H1 (cell line): ENCODE measurements at regions not wholly inside any gene's neighbourhood (a gene's known extent, or its start where the extent isn't known, plus 50 kb on each side); places are given as distances from the start of the nearest gene placed in this dataset.

Experiments
- CTCF ChIA-PET: fragments of 300-600 bp; sonication (Branson Sonifier 250); formaldehyde crosslinking; loops from one replicate; lab custom pipeline; 2021; ENCODE audit not compliant: partially characterized antibody; lab: Charles Lee
- POLR2A ChIA-PET: fragments of 300-600 bp; sonication (Branson Sonifier 250); formaldehyde crosslinking; loops from one replicate; lab custom pipeline; 2021; ENCODE audit warnings: inconsistent platforms; ENCODE audit not compliant: partially characterized antibody; lab: Charles Lee
- DNase-seq, 2 experiments: peaks; one replicate each; pipeline versions ENCODE4 v3.0.0 to v3.0.0-alpha.2; 2010 to 2022; ENCODE audit warnings: low spot score in 2 of 2, low read depth in 1 of 2, mixed read lengths in 1 of 2
- FAIRE-seq: peaks from 2 replicates; lab custom pipeline; 2011; peaks lifted over from hg19 to GRCh38; lab: Jason Lieb, UNC
- H2AFZ ChIP-seq: 2 replicates; pipeline ENCODE4 v1.8.1; 2012; ENCODE audit warnings: low read length, inconsistent platforms
- H2AK5ac ChIP-seq: 2 replicates; pipeline ENCODE4 v1.6.1; 2013; ENCODE audit warnings: low read depth, low read length
- H2BK120ac ChIP-seq: replicated peaks from 2 replicates; pipeline ENCODE3; 2013; ENCODE audit warnings: low read depth, low read length, inconsistent platforms
- H2BK12ac ChIP-seq: 2 replicates; pipeline ENCODE4 v1.6.1; 2013; ENCODE audit warnings: low read depth, low read length
- H2BK15ac ChIP-seq: 2 replicates; pipeline ENCODE4 v1.6.1; 2013; ENCODE audit warnings: low read length
- H2BK20ac ChIP-seq: 2 replicates; pipeline ENCODE4 v1.6.1; 2013; ENCODE audit warnings: low read length
- H2BK5ac ChIP-seq: 2 replicates; pipeline ENCODE4 v1.6.1; 2013; ENCODE audit warnings: low read depth, low read length
- H3K14ac ChIP-seq: 2 replicates; pipeline ENCODE4 v1.6.1; 2013; ENCODE audit warnings: inconsistent platforms; ENCODE audit not compliant: insufficient read length
- H3K18ac ChIP-seq: 2 replicates; pipeline ENCODE4 v1.6.1; 2013; ENCODE audit warnings: low read length; ENCODE audit errors: extremely low read depth
- H3K23ac ChIP-seq: 2 replicates; pipeline ENCODE4 v1.6.1; 2013; ENCODE audit warnings: inconsistent platforms; ENCODE audit not compliant: insufficient read length
- H3K23me2 ChIP-seq: 2 replicates; pipeline ENCODE4 v1.6.1; 2013; ENCODE audit warnings: low read depth, low read length
- H3K27ac ChIP-seq: 2 replicates; pipeline ENCODE4 v1.6.1; 2011; ENCODE audit warnings: low read depth, low read length, inconsistent platforms
- H3K27me3 ChIP-seq, 4 experiments: replicated peaks in 1 of 4; 1 replicate in 1 of 4; 2 replicates in 3 of 4; pipeline versions ENCODE4 v1.6.1 to v1.8.1; 2011 to 2013; ENCODE audit warnings: low read length in 3 of 4, mild to moderate bottlenecking in 3 of 4, inconsistent platforms in 2 of 4, mixed read lengths in 2 of 4, moderate library complexity in 1 of 4; ENCODE audit not compliant: control insufficient read depth in 3 of 4, insufficient read depth in 3 of 4; ENCODE audit errors: extremely low read depth in 1 of 4
- H3K36me3 ChIP-seq, 4 experiments: 2 replicates each; pipeline versions ENCODE4 v1.6.1 to v1.8.1; 2011 to 2013; ENCODE audit warnings: mild to moderate bottlenecking in 4 of 4, low read length in 3 of 4, moderate library complexity in 2 of 4, control low read depth in 1 of 4, inconsistent platforms in 1 of 4; ENCODE audit not compliant: insufficient read depth in 4 of 4, control insufficient read depth in 2 of 4
- H3K4ac ChIP-seq: replicated peaks from 2 replicates; pipeline ENCODE3; 2013; ENCODE audit warnings: low read length, low read depth, mixed read lengths, inconsistent platforms; ENCODE audit not compliant: insufficient read length
- H3K4me1 ChIP-seq, 4 experiments: replicated peaks in 1 of 4; 1 replicate in 1 of 4; 2 replicates in 3 of 4; pipeline versions ENCODE4 v1.6.1 to v1.8.1; 2011 to 2013; ENCODE audit warnings: low read length in 3 of 4, inconsistent platforms in 2 of 4, mixed read lengths in 1 of 4; ENCODE audit not compliant: insufficient read depth in 4 of 4, control insufficient read depth in 3 of 4
- H3K4me2 ChIP-seq, 2 experiments: 2 replicates each; pipeline versions ENCODE4 v1.6.1 to v1.8.1; 2011 to 2013; ENCODE audit warnings: low read depth in 2 of 2, low read length in 2 of 2, control low read depth in 1 of 2, inconsistent platforms in 1 of 2, mild to moderate bottlenecking in 1 of 2; ENCODE audit not compliant: insufficient read depth in 1 of 2
- H3K4me3 ChIP-seq, 4 experiments: fragments of 200-600, 300-600 bp in 1 of 4; sonication (generic), shearing (Covaris generic), sonication (Bioruptor Twin) in 1 of 4; 2 replicates each; pipeline versions ENCODE4 v1.5.1 to v1.8.1; 2011 to 2016; ENCODE audit warnings: low read length in 4 of 4, low read depth in 3 of 4, control low read depth in 2 of 4, inconsistent platforms in 2 of 4, mild to moderate bottlenecking in 2 of 4, mixed read lengths in 1 of 4, moderate library complexity in 1 of 4; ENCODE audit not compliant: insufficient read depth in 2 of 4; ENCODE audit errors: extremely low read depth in 1 of 4
- H3K56ac ChIP-seq: replicated peaks from 2 replicates; pipeline ENCODE3; 2013; ENCODE audit warnings: low read depth, mild to moderate bottlenecking, mixed read lengths, low read length, inconsistent platforms; ENCODE audit not compliant: insufficient read length
- H3K79me1 ChIP-seq: 2 replicates; pipeline ENCODE4 v1.6.1; 2013; ENCODE audit warnings: low read depth, low read length, control low read depth
- H3K79me2 ChIP-seq, 2 experiments: 2 replicates each; pipeline versions ENCODE4 v1.6.1 to v1.8.1; 2012 to 2013; ENCODE audit warnings: low read length in 2 of 2, mild to moderate bottlenecking in 2 of 2, inconsistent platforms in 1 of 2; ENCODE audit not compliant: insufficient read depth in 2 of 2, control insufficient read depth in 1 of 2
- H3K9ac ChIP-seq, 4 experiments: replicated peaks in 1 of 4; 1 replicate in 1 of 4; 2 replicates in 3 of 4; pipeline versions ENCODE4 v1.6.1 to v1.8.1; 2011 to 2013; ENCODE audit warnings: low read depth in 3 of 4, low read length in 3 of 4, control low read depth in 2 of 4, mild to moderate bottlenecking in 2 of 4, moderate library complexity in 2 of 4, inconsistent platforms in 1 of 4; ENCODE audit errors: extremely low read depth in 1 of 4
- H3K9me3 ChIP-seq, 2 experiments: 2 replicates each; pipeline versions ENCODE4 v1.6.1 to v1.8.1; 2012 to 2013; ENCODE audit warnings: mild to moderate bottlenecking in 2 of 2, moderate library complexity in 2 of 2, control low read depth in 1 of 2, inconsistent platforms in 1 of 2, low read depth in 1 of 2, low read length in 1 of 2, mixed read lengths in 1 of 2; ENCODE audit not compliant: insufficient read depth in 2 of 2
- H4K20me1 ChIP-seq, 2 experiments: replicated peaks in 1 of 2; 2 replicates each; pipeline versions ENCODE3 to v1.8.1; 2011 to 2013; ENCODE audit warnings: inconsistent platforms in 2 of 2, low read length in 2 of 2, mild to moderate bottlenecking in 1 of 2; ENCODE audit not compliant: insufficient read depth in 2 of 2, control insufficient read depth in 1 of 2
- H4K5ac ChIP-seq: 2 replicates; pipeline ENCODE4 v1.6.1; 2013; ENCODE audit warnings: low read length, low read depth, mixed read lengths, inconsistent platforms; ENCODE audit not compliant: insufficient read length
- H4K8ac ChIP-seq: 2 replicates; pipeline ENCODE4 v1.8.0; 2013; ENCODE audit warnings: mild to moderate bottlenecking, moderate library complexity, low read length, inconsistent platforms; ENCODE audit not compliant: insufficient read depth; ENCODE audit errors: extremely low read depth
- H4K91ac ChIP-seq: replicated peaks from 2 replicates; pipeline ENCODE3; 2013; ENCODE audit warnings: low read length, mixed read lengths, inconsistent platforms; ENCODE audit not compliant: insufficient read length
- ATF3 ChIP-seq: IDR thresholded peaks from 2 replicates; pipeline ENCODE4 v1.6.1; 2011; ENCODE audit warnings: low read depth, mild to moderate bottlenecking, low read length; ENCODE audit not compliant: insufficient read depth
- CEBPB ChIP-seq: IDR thresholded peaks from 2 replicates; pipeline ENCODE4 v1.6.1; 2012; ENCODE audit warnings: low read depth, low read length
- CHD2 ChIP-seq: IDR thresholded peaks from 2 replicates; pipeline ENCODE4 v1.6.1; 2012; ENCODE audit warnings: low read length, improper control_type of control experiment
- CREB1 ChIP-seq: IDR thresholded peaks from 2 replicates; pipeline ENCODE4 v1.6.1; 2012; ENCODE audit warnings: inconsistent platforms
- POU5F1 ChIP-seq: IDR thresholded peaks from 2 replicates; pipeline ENCODE4 v1.6.1; 2011; ENCODE audit warnings: low read depth, mild to moderate bottlenecking, low read length, moderate library complexity
- RFX5 ChIP-seq: IDR thresholded peaks from 2 replicates; pipeline ENCODE4 v1.6.1; 2011; ENCODE audit warnings: low read depth, low read length, improper control_type of control experiment, borderline replicate concordance
- SIRT6 ChIP-seq: IDR thresholded peaks from one replicate; pipeline ENCODE4 v1.7.1; 2012; ENCODE audit warnings: low read length, inconsistent platforms
- SIX5 ChIP-seq: IDR thresholded peaks from 2 replicates; pipeline ENCODE4 v1.6.1; 2011; ENCODE audit warnings: mild to moderate bottlenecking, low read depth, low read length
- SP2 ChIP-seq: IDR thresholded peaks from 2 replicates; pipeline ENCODE4 v1.6.1; 2012; ENCODE audit warnings: mild to moderate bottlenecking, low read length, inconsistent platforms
- TCF12 ChIP-seq: IDR thresholded peaks from 2 replicates; pipeline ENCODE4 v1.6.1; 2011; ENCODE audit warnings: low read depth, mild to moderate bottlenecking, low read length
- ZNF274 ChIP-seq: IDR thresholded peaks from 2 replicates; pipeline ENCODE4 v1.7.0; 2012; ENCODE audit warnings: low read length, borderline replicate concordance; ENCODE audit errors: extremely low read depth
- WGBS, 2 experiments: shearing (Covaris generic) in 1 of 2; methylation state at CpG; one replicate each; pipeline versions ENCODE4 v1.1.6 to v1.1.7; 2013 to 2015; ENCODE audit warnings: low lambda C conversion rate in 2 of 2, mixed read lengths in 2 of 2, inconsistent platforms in 1 of 2, low coverage in 1 of 2, missing lambda C conversion rate in 1 of 2; ENCODE audit not compliant: insufficient replicate concordance in 2 of 2, insufficient coverage in 1 of 2, insufficient read length in 1 of 2; ENCODE audit errors: extremely low coverage in 1 of 2, missing lambda C conversion rate in 1 of 2; 5-methylcytosine and 5-hydroxymethylcytosine counted together
- TF ChIP-seq, protein P1 (sequence below): IDR thresholded peaks from 2 replicates; pipeline ENCODE4 v1.6.1; 2012; ENCODE audit warnings: inconsistent platforms

DNA sequence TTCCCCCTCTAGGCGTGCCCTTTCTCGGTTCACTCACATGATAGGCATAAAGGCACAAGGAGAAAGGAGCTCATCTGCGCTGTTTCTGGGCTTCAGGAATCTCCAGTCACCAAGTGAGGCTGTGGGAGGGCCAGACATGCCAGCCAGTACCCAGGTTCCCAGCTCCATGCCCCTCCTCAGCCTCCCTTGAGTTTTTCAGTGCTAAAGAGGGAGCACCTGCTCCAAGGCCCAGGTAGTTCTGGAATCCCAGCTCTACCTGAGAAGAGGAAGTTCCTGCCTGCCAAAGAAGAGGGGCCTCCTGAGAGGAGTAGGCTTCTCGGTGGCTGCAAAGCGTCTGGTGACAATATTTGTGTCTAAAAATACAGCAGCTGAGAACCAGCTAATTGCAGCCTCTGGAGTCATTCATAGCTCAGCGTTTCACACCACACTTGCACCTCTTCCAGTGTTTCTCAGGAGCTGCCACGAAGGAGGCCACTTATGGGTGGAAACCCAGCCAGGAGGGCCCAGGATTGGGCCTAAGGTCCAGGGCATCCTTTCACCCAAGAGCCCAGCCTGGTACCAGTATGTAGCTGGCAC, 197.4 kb downstream of the TRIM29 start:
- Histone ChIP-seq H3K14ac (no peak overlapping the region), H3K79me1 (no peaks in the 10 kb centered on the region), H3K9me3 (no peaks in the 10 kb centered on the region), H2BK20ac (no peak overlapping the region), H3K56ac (no peak overlapping the region), H4K8ac (no peak overlapping the region), H3K27ac (no peak overlapping the region), H3K23me2 (0 out of 2 replicates have a peak, but pooled peaks cover 2% of the 10 kb centered on the region), H2BK5ac (no peak overlapping the region), H2BK120ac (no peak overlapping the region), H3K4ac (no peak overlapping the region), H3K4me2 (no peak overlapping the region), H3K4me3 (no peak overlapping the region), H3K36me3 (no peaks in the 10 kb centered on the region), H2AFZ (no peak overlapping the region), H4K5ac (no peak overlapping the region), H3K79me2 (no peaks in the 10 kb centered on the region), H4K20me1 (no peaks in the 10 kb centered on the region), H4K91ac (no peak overlapping the region), H2AK5ac (no peak overlapping the region), H3K27me3 (no peaks in the 10 kb centered on the region; a peak in 2 of 7 replicates), H3K23ac (no peak overlapping the region), H2BK12ac (no peak overlapping the region), H3K18ac (no peak overlapping the region), H3K4me1 (peaks cover 6 to 15% (median 10%) of the 10 kb centered on the region in 4 experiments), H3K9ac (no peak overlapping the region), H2BK15ac (no peak overlapping the region)
- WGBS, 2 experiments = 90% methylated on average over 7 of the region's 7 CpGs; no CpG with 5 or more reads in 1 of the 2 experiments
- FAIRE-seq = no peak
- ChIA-PET CTCF (interaction anchor here (0.9 to 4.8 kb wide), 14 partner anchors 9 to 168 kb away, joined by 3 to 18 read pairs (median 5); no protein-coding TSS in a partner anchor), POLR2A (interaction anchor here (0.8 to 1.2 kb wide), 2 partner anchors 23 to 223 kb away, joined by 3 read pairs; no protein-coding TSS in a partner anchor)
- TF ChIP-seq RFX5 = no peak
- no peak for TF ChIP-seq TCF12
- no peak for TF ChIP-seq CEBPB
- TF ChIP-seq, protein P1, sequence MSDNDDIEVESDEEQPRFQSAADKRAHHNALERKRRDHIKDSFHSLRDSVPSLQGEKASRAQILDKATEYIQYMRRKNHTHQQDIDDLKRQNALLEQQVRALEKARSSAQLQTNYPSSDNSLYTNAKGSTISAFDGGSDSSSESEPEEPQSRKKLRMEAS = no peak
- TF ChIP-seq SIX5 = no peak
- TF ChIP-seq SIRT6 = no peak
- no peak for TF ChIP-seq POU5F1
- no peak for TF ChIP-seq SP2
- no peak for TF ChIP-seq ZNF274
- TF ChIP-seq CREB1 = no peak
- TF ChIP-seq CHD2 = no peak
- no peak for TF ChIP-seq ATF3
- no peak for DNase-seq
